ENCODE measurements at regions not wholly inside any gene's neighbourhood (a gene's known extent, or its start where the extent isn't known, plus 50 kb on each side); places are given as distances from the start of the nearest gene placed in this dataset.
"Not testable (repeated sequence)": the region's sequence is repeated elsewhere in the genome, so short reads cannot be mapped to it uniquely, and the experiment has no call there.

DNA sequence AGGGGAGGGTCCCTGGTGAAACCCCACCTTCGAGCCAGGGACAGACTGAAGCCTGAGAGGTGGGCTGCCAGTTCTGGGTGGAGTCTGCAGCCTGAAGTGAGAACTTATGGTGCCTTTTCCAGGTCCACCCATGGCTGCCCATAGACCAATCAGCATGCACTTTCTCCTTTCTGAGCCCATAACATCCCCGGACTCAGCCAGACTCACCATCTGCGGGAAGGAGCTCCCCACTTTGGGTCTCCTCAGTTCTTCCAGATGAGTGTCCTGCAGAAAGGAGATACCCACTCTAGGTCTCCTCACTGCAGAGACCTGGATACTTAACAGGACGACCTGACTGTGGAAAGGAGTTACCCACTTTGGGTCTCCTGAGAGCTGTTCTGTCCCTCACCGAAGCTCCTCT is 1673.4 kb upstream of the TMEFF2 start:
- Histone ChIP-seq H3K4me1 (ENCODE audit: insufficient read depth, low read length) (no peaks in the 10 kb centered on the region), H3K36me3 (ENCODE audit: insufficient read depth, low read depth, low read length) (no peaks in the 10 kb centered on the region), H3K9me3 (ENCODE audit: insufficient read depth, low read depth, low read length) (no peaks in the 10 kb centered on the region), H3K4me3 (ENCODE audit: low read length) (no peak overlapping the region), H3K27ac (ENCODE audit: low read length) (no peak overlapping the region), H3K27me3 (ENCODE audit: insufficient read depth, low read length) (no peaks in the 10 kb centered on the region), H3K9ac (ENCODE audit: low read depth, low read length) (no peak overlapping the region)

DNA sequence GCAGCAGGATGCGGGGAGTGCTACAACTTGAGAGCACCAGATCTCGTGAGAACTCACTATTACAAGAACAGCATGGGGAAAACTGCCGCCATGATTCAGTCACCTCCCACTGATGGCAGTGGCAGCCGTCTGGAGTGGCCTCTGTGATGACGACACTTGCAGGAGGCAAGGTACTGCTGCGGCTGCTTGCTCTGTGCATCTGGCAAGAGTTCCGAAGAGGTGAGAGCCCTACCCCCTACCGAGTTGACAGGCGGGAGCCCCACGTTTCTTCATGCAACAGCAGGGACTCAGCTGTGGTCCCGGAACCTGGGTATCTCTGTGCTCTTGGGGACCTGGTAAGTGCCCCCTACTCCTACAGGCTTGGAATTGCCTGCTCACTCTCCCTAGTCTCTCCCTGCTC is 1672.7 kb upstream of the TMEFF2 start:
- Histone ChIP-seq H3K4me3 (ENCODE audit: low read length) (no peak overlapping the region), H3K27ac (ENCODE audit: low read length) (no peak overlapping the region), H3K4me1 (ENCODE audit: insufficient read depth, low read length) (no peaks in the 10 kb centered on the region), H3K9ac (ENCODE audit: low read depth, low read length) (no peak overlapping the region), H3K27me3 (ENCODE audit: insufficient read depth, low read length) (no peaks in the 10 kb centered on the region), H3K9me3 (ENCODE audit: insufficient read depth, low read depth, low read length) (no peaks in the 10 kb centered on the region), H3K36me3 (ENCODE audit: insufficient read depth, low read depth, low read length) (no peaks in the 10 kb centered on the region)

DNA sequence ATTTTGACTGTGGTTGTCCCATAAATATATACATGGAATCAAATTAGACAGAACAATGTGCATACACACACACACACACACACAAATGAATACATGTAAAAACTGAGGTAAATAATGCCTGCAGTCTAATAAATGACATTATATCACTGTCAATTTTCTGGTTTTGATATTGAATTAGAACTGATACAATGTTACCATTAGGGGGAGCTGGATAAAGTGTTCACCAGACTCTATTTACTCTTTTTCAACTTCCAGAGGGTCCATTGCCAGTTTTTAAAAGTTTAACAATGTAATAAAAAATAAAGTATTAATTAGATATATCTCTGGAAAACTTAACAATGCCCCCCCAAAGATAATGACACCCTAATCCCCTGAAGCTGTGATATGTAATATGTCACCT is 1666.8 kb upstream of the TMEFF2 start:
- Histone ChIP-seq H3K4me3 (ENCODE audit: low read length) (no peak overlapping the region), H3K27me3 (ENCODE audit: insufficient read depth, low read length) (no peaks in the 10 kb centered on the region), H3K36me3 (ENCODE audit: insufficient read depth, low read depth, low read length) (no peaks in the 10 kb centered on the region), H3K27ac (ENCODE audit: low read length) (no peak overlapping the region), H3K9me3 (ENCODE audit: insufficient read depth, low read depth, low read length) (no peaks in the 10 kb centered on the region), H3K9ac (ENCODE audit: low read depth, low read length) (no peak overlapping the region), H3K4me1 (ENCODE audit: insufficient read depth, low read length) (no peaks in the 10 kb centered on the region)

DNA sequence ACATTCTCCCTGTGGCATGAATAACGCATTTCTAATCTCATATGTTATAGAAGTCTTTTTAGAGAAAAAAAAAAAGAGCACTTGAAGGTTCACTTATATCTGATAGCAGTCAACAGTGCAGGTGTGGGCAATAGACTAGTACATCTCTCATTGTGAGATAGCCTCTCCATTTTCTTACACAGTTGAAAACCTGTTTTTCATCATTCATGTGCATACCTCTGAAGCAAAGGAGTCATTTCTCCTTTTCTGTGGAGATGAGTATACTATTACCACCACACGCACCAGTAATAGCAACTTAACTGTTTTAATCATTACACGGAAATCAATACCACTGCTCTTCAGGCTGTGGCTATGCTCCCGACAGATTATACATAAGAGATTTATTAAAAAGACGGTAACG is 1653.3 kb upstream of the TMEFF2 start:
- Histone ChIP-seq H3K36me3 (ENCODE audit: insufficient read depth, low read depth, low read length) (no peaks in the 10 kb centered on the region), H3K4me1 (ENCODE audit: insufficient read depth, low read length) (peaks cover 5% of the 10 kb centered on the region; the same call in 1 of the 2 replicates), H3K27me3 (ENCODE audit: insufficient read depth, low read length) (no peaks in the 10 kb centered on the region), H3K27ac (ENCODE audit: low read length) (no peak overlapping the region), H3K9ac (ENCODE audit: low read depth, low read length) (no peak overlapping the region), H3K4me3 (ENCODE audit: low read length) (no peak overlapping the region), H3K9me3 (ENCODE audit: insufficient read depth, low read depth, low read length) (no peaks in the 10 kb centered on the region)

DNA sequence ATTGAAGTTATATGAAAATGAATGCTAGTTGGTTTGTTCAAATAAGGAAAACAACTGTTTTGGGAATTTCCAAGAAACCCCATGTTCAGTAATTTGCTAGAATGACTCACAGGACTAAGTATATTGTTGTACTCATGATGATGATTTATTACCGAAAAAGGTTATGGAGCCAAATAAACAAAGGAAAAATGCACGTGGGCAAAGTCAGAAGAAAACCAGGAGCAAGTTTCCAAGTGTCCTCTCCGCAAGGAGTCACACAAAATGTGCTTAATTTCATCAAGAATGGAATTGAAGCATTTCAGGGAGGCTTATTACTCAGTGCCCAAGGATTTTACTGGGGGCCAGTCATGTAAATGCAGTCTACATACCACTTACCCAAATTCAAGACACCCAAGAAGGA is 1652.4 kb upstream of the TMEFF2 start:
- H3K27me3 ChIP-seq (ENCODE audit: insufficient read depth, low read length): no peaks in the 10 kb centered on the region
- H3K36me3 ChIP-seq (ENCODE audit: insufficient read depth, low read depth, low read length): no peaks in the 10 kb centered on the region
- peaks cover 5% of the 10 kb centered on the region; the same call in 1 of the 2 replicates for H3K4me1 ChIP-seq (ENCODE audit: insufficient read depth, low read length)
- H3K4me3 ChIP-seq (ENCODE audit: low read length): no peak overlapping the region
- no peaks in the 10 kb centered on the region for H3K9me3 ChIP-seq (ENCODE audit: insufficient read depth, low read depth, low read length)
- no peak overlapping the region for H3K9ac ChIP-seq (ENCODE audit: low read depth, low read length)
- no peak overlapping the region for H3K27ac ChIP-seq (ENCODE audit: low read length)

DNA sequence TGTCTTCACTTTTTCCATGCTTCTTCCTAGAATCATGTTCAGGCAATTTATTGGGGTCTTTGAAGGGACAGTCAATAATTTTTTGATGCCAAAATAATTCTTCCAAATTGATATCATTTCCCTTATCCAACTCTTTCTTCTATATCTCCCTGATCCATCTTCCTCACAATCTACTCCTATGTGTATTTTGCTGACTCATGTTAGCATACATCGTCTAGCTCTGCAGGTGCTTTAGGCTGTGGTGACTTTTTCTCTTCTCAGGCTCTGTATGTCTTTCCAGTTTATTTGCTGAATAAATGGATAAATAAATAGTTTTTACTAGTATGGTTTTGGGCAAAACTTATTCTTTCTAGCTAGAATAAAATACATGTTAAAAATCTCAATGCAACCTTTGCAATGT is 1650.9 kb upstream of the TMEFF2 start:
- peaks cover 5% of the 10 kb centered on the region; the same call in 1 of the 2 replicates for H3K4me1 ChIP-seq (ENCODE audit: insufficient read depth, low read length)
- H3K27ac ChIP-seq (ENCODE audit: low read length): no peak overlapping the region
- no peak overlapping the region for H3K4me3 ChIP-seq (ENCODE audit: low read length)
- no peak overlapping the region for H3K9ac ChIP-seq (ENCODE audit: low read depth, low read length)
- H3K36me3 ChIP-seq (ENCODE audit: insufficient read depth, low read depth, low read length): no peaks in the 10 kb centered on the region
- H3K9me3 ChIP-seq (ENCODE audit: insufficient read depth, low read depth, low read length): no peaks in the 10 kb centered on the region
- H3K27me3 ChIP-seq (ENCODE audit: insufficient read depth, low read length): no peaks in the 10 kb centered on the region

DNA sequence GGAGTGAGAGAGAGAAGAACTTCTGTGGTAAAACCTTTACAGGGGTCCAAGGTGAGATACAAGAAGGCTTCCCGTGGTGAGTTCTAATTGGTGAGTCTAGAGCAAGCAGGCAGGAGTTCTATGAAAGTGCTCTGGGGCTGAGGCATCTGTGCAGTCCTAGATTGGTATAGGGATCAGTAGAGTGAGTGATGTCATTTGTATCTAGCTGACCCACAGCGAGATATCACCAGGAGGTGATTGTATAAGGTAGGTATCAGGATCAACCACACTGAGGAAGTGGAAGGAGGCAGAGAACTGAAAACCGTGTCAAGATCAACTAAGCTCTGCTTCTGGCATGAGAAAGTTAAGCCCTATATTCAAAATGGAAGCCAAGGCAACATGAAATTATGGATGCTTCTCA is 1648.9 kb upstream of the TMEFF2 start:
- Histone ChIP-seq H3K4me1 (ENCODE audit: insufficient read depth, low read length) (peaks cover 5% of the 10 kb centered on the region; the same call in 1 of the 2 replicates), H3K9ac (ENCODE audit: low read depth, low read length) (no peak overlapping the region), H3K9me3 (ENCODE audit: insufficient read depth, low read depth, low read length) (no peaks in the 10 kb centered on the region), H3K4me3 (ENCODE audit: low read length) (no peak overlapping the region), H3K36me3 (ENCODE audit: insufficient read depth, low read depth, low read length) (no peaks in the 10 kb centered on the region), H3K27ac (ENCODE audit: low read length) (no peak overlapping the region), H3K27me3 (ENCODE audit: insufficient read depth, low read length) (no peaks in the 10 kb centered on the region)

DNA sequence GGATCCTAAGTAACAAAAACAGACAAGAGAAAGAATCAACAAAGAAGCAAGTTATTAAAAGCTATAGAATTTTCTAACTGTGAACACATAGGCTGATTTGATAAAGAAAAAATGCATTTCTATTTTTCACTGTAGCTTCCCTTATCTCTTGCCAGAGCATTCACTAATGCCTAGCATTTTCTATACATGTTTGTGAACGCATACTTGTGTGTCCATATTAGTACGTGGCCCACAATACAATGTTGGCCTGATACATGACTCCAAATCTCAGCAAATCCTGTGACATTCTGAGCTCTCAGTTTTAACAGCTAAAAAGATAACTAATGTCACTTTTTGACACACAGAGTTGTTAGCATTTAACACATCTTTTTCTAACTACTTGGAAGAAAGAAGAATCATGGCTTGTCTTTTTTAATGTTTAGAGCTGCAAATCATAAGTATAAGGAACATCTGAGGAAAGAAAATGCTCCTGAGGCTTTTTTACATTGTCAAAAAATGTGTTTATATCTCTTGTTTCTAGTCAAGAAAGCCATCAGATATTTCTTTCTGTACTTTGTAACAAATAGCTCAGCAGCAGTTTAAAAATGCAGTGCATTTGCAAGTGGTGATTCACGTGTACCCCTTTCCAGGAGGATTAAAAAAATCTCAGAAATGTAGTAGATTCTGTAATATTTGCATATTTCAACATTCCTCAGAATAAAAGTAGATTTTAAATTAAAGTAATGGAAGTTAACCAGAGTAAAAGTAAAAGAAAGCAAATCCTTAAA is 1646.8 kb upstream of the TMEFF2 start:
- Histone ChIP-seq H3K27me3 (ENCODE audit: insufficient read depth, low read length) (no peaks in the 10 kb centered on the region), H3K36me3 (ENCODE audit: insufficient read depth, low read depth, low read length) (no peaks in the 10 kb centered on the region), H3K4me1 (ENCODE audit: insufficient read depth, low read length) (no peaks in the 10 kb centered on the region), H3K27ac (ENCODE audit: low read length) (no peak overlapping the region), H3K9me3 (ENCODE audit: insufficient read depth, low read depth, low read length) (no peaks in the 10 kb centered on the region), H3K4me3 (ENCODE audit: low read length) (no peak overlapping the region), H3K9ac (ENCODE audit: low read depth, low read length) (no peak overlapping the region)

DNA sequence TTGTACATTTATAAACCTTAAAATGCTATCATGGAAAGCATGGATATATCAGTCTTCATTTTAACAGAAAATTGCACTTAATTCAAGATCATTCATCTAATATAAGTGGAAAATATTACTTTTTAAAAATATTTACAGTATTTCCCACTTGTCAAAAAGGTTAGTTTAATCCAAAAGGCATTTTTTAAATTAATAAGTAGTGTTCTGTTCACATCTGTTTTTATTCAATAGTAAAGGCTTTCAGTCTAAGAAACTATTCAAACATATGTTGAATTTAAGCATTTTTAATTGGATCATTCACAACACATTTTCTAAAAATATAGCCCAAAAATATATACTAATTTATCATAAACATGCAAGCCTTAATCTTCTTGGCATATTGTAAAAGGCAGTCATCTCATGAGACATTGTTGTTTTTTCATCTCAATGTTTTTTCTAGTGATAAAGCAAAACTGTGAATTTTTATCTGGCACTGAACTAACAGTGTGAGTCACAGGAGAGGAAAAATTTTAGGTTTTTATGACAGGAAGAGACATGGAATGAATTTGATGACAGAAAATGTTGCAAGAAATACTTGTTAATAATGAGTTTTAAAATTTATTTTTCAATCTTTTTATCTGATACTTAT is 1642.5 kb upstream of the TMEFF2 start:
- no peak overlapping the region for H3K27ac ChIP-seq (ENCODE audit: low read length)
- H3K4me3 ChIP-seq (ENCODE audit: low read length): no peak overlapping the region

DNA sequence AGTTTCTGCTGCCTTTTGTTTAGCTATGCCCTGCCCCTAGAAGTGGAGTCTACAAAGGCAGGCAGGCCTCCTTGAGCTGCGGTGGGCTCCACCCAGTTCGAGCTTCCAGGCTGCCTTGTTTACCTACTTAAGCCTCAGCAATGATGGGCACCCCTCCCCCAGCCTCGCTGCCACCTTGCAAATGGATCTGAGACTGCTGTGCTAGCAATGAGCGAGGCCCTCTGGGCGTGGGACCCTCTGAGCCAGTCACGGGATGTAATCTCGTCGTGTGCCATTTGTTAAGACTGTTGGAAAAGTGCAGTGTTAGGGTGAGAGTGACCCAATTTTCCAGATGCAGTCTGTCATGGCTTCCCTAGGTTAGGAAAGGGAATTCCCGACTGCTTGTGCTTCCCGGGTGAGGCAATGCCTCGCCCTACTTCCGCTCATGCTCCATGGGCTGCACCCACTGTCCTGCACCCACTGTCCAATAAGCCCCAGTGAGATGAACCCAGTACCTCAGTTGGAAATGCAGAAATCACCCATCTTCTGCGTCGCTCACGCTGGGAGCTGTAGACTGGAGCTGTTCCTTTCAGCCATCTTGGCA is 1641.8 kb upstream of the TMEFF2 start:
- H3K27me3 ChIP-seq (ENCODE audit: insufficient read depth, low read length); H3K9me3 ChIP-seq (ENCODE audit: insufficient read depth, low read depth, low read length); H3K36me3 ChIP-seq (ENCODE audit: insufficient read depth, low read depth, low read length); H3K4me1 ChIP-seq (ENCODE audit: insufficient read depth, low read length); H3K27ac ChIP-seq (ENCODE audit: low read length); H3K4me3 ChIP-seq (ENCODE audit: low read length); H3K9ac ChIP-seq (ENCODE audit: low read depth, low read length): not testable (repeated sequence)

More for the DNA sequence above, 1642.5 kb upstream of the TMEFF2 start:
- Histone ChIP-seq H3K9ac (ENCODE audit: low read depth, low read length) (no peak overlapping the region), H3K36me3 (ENCODE audit: insufficient read depth, low read depth, low read length) (no peaks in the 10 kb centered on the region), H3K4me1 (ENCODE audit: insufficient read depth, low read length) (no peaks in the 10 kb centered on the region), H3K9me3 (ENCODE audit: insufficient read depth, low read depth, low read length) (no peaks in the 10 kb centered on the region), H3K27me3 (ENCODE audit: insufficient read depth, low read length) (no peaks in the 10 kb centered on the region)

DNA sequence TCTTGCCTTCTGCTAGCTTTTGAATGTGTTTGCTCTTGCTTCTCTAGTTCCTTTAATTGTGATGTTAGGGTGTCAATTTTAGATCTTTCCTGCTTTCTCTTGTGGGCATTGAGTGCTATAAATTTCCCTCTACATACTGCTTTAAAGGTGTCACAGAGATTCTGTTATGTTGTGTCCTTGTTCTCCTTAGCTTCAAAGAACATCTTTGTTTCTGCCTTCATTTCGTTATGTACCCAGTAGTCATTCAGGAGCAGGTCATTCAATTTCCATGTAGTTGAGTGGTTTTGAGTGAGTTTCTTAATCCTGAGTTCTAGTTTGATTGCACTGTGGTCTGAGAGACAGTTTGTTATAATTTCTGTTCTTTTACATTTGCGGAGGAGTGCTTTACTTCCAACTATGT is 1639.2 kb upstream of the TMEFF2 start:
- not testable (repeated sequence) for H3K36me3 ChIP-seq (ENCODE audit: insufficient read depth, low read depth, low read length); H3K4me1 ChIP-seq (ENCODE audit: insufficient read depth, low read length); H3K4me3 ChIP-seq (ENCODE audit: low read length); H3K27ac ChIP-seq (ENCODE audit: low read length); H3K27me3 ChIP-seq (ENCODE audit: insufficient read depth, low read length); H3K9ac ChIP-seq (ENCODE audit: low read depth, low read length); H3K9me3 ChIP-seq (ENCODE audit: insufficient read depth, low read depth, low read length)

DNA sequence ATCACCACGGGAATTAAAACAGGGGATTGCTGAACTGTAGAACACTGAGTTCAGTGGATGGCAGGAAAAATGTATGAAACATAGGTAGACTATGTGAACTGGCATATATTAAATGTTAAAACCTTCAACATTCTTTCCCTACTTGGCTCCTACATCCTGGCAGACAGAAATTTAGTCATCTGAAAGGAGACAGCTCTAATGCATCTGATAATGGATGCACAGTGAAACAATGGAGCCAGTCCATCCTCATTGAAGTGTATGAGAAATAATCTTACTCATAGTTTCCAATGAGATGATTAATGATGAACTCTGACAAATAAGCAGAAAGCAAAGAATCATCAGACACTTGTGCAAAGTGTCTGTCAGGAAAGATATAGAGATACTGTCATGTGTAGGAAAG is 1629.7 kb upstream of the TMEFF2 start:
- H3K4me1 ChIP-seq (ENCODE audit: insufficient read depth, low read length): no peaks in the 10 kb centered on the region
- no peaks in the 10 kb centered on the region for H3K27me3 ChIP-seq (ENCODE audit: insufficient read depth, low read length)
- no peaks in the 10 kb centered on the region for H3K36me3 ChIP-seq (ENCODE audit: insufficient read depth, low read depth, low read length)
- no peaks in the 10 kb centered on the region for H3K9me3 ChIP-seq (ENCODE audit: insufficient read depth, low read depth, low read length)
- H3K4me3 ChIP-seq (ENCODE audit: low read length): no peak overlapping the region
- H3K27ac ChIP-seq (ENCODE audit: low read length): no peak overlapping the region
- no peak overlapping the region for H3K9ac ChIP-seq (ENCODE audit: low read depth, low read length)

Measured in iPS-20b (cell line).